HT-29 (cell line): ENCODE measurements at regions not wholly inside any gene's neighbourhood (a gene's known extent, or its start where the extent isn't known, plus 50 kb on each side); places are given as distances from the start of the nearest gene placed in this dataset.

Experiments
- DNase-seq: peaks from one replicate; pipeline ENCODE4 v3.0.0-alpha.2; 2015; ENCODE audit warnings: low spot score

- DNase-seq: no peak
These were observed 377.1 kb downstream of the EFNA5 start for GRCh38 chr5:107293541-107294210.

GRCh38 chr5:107291866-107292265 is 378.9 kb downstream of the EFNA5 start:
- DNase-seq: no peak

GRCh38 chr5:107290780-107291398 is 379.8 kb downstream of the EFNA5 start:
- DNase-seq: peak; percentile 80

GRCh38 chr5:107289030-107289714 is 381.6 kb downstream of the EFNA5 start:
- no peak for DNase-seq

- DNase-seq: no peak
These were observed 384.2 kb downstream of the EFNA5 start for GRCh38 chr5:107286447-107287098.

- no peak for DNase-seq
These were observed 385.0 kb downstream of the EFNA5 start for GRCh38 chr5:107285772-107286171.

- DNase-seq: peak; percentile 74
These were observed 385.8 kb downstream of the EFNA5 start for GRCh38 chr5:107284822-107285525.

GRCh38 chr5:107282061-107282460 is 388.7 kb downstream of the EFNA5 start:
- peak; percentile 63 for DNase-seq

- DNase-seq: no peak
These were observed 392.0 kb downstream of the EFNA5 start for GRCh38 chr5:107278774-107279173.

- DNase-seq: no peak
These were observed 393.1 kb downstream of the EFNA5 start for GRCh38 chr5:107277485-107278125.

GRCh38 chr5:107275333-107275732 is 395.4 kb downstream of the EFNA5 start:
- peak; percentile 64 for DNase-seq

- no peak for DNase-seq
These were observed 396.2 kb downstream of the EFNA5 start for GRCh38 chr5:107274571-107274970.

GRCh38 chr5:107272954-107273353 is 397.8 kb downstream of the EFNA5 start:
- DNase-seq: no peak

GRCh38 chr5:107272509-107272908 is 398.2 kb downstream of the EFNA5 start:
- DNase-seq: no peak

- no peak for DNase-seq
These were observed 398.9 kb downstream of the EFNA5 start for GRCh38 chr5:107271682-107272350.

- DNase-seq: no peak
These were observed 400.2 kb downstream of the EFNA5 start for GRCh38 chr5:107270561-107270960.

GRCh38 chr5:107269678-107270077 is 401.1 kb downstream of the EFNA5 start:
- no peak for DNase-seq

GRCh38 chr5:107269256-107269655 is 401.5 kb downstream of the EFNA5 start:
- no peak for DNase-seq

GRCh38 chr5:107268241-107268640 is 402.5 kb downstream of the EFNA5 start:
- DNase-seq: no peak

- no peak for DNase-seq
These were observed 404.6 kb downstream of the EFNA5 start for GRCh38 chr5:107266100-107266499.

GRCh38 chr5:107265193-107265592 is 405.5 kb downstream of the EFNA5 start:
- DNase-seq: peak; percentile 23
